ENCODE measurements at regions not wholly inside any gene's neighbourhood (a gene's known extent, or its start where the extent isn't known, plus 50 kb on each side); places are given as distances from the start of the nearest gene placed in this dataset.
A peak's percentile ranks its signal among the peaks of the same experiment; 100 is the strongest.

DNA sequence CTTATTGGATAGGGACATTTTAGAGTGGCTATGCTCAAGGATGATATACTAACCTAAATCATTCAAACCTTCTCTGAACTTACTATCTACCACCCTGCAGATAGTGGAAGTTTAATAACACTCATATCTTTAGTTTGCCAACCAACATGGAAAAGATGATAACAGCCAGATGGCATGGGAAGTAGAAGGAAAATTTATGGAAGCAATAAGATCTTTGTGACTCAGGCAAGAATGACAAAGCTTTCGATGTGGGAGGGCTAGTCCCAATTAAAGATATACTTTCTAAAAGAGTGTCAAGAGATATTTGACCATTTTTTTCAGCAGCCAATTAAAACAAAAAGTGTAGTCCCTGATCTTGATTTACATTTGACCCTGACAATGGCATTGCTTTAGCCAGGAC is 631.7 kb downstream of the RPS29 start:
- Histone ChIP-seq H2AFZ (replicated peaks) (no peak overlapping the region), H4K20me1 (ENCODE audit: low read depth) (no peaks in the 10 kb centered on the region), H3K27me3 (no peaks in the 10 kb centered on the region), H3F3A (ENCODE audit: low read depth) (no peaks in the 10 kb centered on the region), H3K27ac (no peak overlapping the region), H3K79me2 (ENCODE audit: low read depth) (no peaks in the 10 kb centered on the region), H3K9me3 (ENCODE audit: low read depth) (no peaks in the 10 kb centered on the region), H3K9ac (no peak overlapping the region), H3K4me1 (no peaks in the 10 kb centered on the region), H3K36me3 (no peaks in the 10 kb centered on the region), H3K4me3 (no peak overlapping the region), H3K4me2 (no peak overlapping the region)
- no peak for DNase-seq (ENCODE audit: low spot score)
- Mint-ChIP-seq H3K9me3 (no peaks in the 10 kb centered on the region), H3K27ac (no peak overlapping the region), H3K4me3 (no peak overlapping the region), H3K4me1 (no peaks in the 10 kb centered on the region), H3K36me3 (no peaks in the 10 kb centered on the region), H3K27me3 (ENCODE audit: insufficient read depth, low read depth) (no peaks in the 10 kb centered on the region)
- no peak for TF ChIP-seq EZH2 (IDR thresholded peaks at IDR 0.05)
- TF ChIP-seq, protein P1, sequence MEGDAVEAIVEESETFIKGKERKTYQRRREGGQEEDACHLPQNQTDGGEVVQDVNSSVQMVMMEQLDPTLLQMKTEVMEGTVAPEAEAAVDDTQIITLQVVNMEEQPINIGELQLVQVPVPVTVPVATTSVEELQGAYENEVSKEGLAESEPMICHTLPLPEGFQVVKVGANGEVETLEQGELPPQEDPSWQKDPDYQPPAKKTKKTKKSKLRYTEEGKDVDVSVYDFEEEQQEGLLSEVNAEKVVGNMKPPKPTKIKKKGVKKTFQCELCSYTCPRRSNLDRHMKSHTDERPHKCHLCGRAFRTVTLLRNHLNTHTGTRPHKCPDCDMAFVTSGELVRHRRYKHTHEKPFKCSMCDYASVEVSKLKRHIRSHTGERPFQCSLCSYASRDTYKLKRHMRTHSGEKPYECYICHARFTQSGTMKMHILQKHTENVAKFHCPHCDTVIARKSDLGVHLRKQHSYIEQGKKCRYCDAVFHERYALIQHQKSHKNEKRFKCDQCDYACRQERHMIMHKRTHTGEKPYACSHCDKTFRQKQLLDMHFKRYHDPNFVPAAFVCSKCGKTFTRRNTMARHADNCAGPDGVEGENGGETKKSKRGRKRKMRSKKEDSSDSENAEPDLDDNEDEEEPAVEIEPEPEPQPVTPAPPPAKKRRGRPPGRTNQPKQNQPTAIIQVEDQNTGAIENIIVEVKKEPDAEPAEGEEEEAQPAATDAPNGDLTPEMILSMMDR (IDR thresholded peaks at IDR 0.05): no peak
- TF ChIP-seq EZH2phosphoT487 (IDR thresholded peaks at IDR 0.05): no peak

- Histone ChIP-seq H3K4me1 (no peaks in the 10 kb centered on the region), H3K4me2 (no peak overlapping the region), H3K9me3 (ENCODE audit: low read depth) (no peaks in the 10 kb centered on the region), H3K27ac (no peak overlapping the region), H3K4me3 (no peak overlapping the region), H3K9ac (no peak overlapping the region), H4K20me1 (ENCODE audit: low read depth) (no peaks in the 10 kb centered on the region), H3K79me2 (ENCODE audit: low read depth) (no peaks in the 10 kb centered on the region), H3K36me3 (no peaks in the 10 kb centered on the region), H3F3A (ENCODE audit: low read depth) (no peaks in the 10 kb centered on the region), H3K27me3 (no peaks in the 10 kb centered on the region), H2AFZ (replicated peaks) (no peak overlapping the region)
- H3K36me3 Mint-ChIP-seq: no peaks in the 10 kb centered on the region
- TF ChIP-seq EZH2phosphoT487 (IDR thresholded peaks at IDR 0.05): no peak
- H3K4me3 Mint-ChIP-seq: no peak overlapping the region
- H3K27me3 Mint-ChIP-seq (ENCODE audit: insufficient read depth, low read depth): no peaks in the 10 kb centered on the region
- DNase-seq (ENCODE audit: low spot score): no peak
- H3K4me1 Mint-ChIP-seq: no peaks in the 10 kb centered on the region
- H3K9me3 Mint-ChIP-seq: no peaks in the 10 kb centered on the region
- H3K27ac Mint-ChIP-seq: no peak overlapping the region
These were observed 641.4 kb downstream of the RPS29 start for GRCh38 chr14:48944809-48945208.

DNA sequence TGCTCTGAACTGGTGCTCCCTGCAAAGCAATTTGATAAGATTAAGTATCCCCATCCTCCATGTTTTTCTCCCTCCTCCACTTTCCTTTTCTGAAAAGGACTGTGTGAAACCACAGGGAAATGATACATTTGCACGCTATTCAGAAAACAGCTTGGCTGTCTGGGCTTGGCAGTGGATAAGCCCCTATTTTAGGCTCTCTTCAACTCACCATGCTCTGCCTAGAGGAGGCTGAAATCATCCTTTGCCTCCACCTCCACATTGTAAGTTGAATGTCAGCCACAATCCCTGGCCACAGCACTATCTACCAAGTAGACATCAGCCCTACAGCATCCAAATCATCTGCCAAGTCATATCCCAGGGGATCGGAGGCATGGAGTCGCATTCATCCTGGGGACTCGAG is 642.3 kb downstream of the RPS29 start:
- Histone ChIP-seq H3F3A (ENCODE audit: low read depth) (no peaks in the 10 kb centered on the region), H3K4me3 (no peak overlapping the region), H3K27ac (no peak overlapping the region), H3K9ac (no peak overlapping the region), H3K9me3 (ENCODE audit: low read depth) (no peaks in the 10 kb centered on the region), H4K20me1 (ENCODE audit: low read depth) (no peaks in the 10 kb centered on the region), H3K79me2 (ENCODE audit: low read depth) (no peaks in the 10 kb centered on the region), H3K36me3 (no peaks in the 10 kb centered on the region), H2AFZ (replicated peaks) (peak overlapping the region; percentile 63), H3K4me1 (no peaks in the 10 kb centered on the region), H3K27me3 (no peaks in the 10 kb centered on the region), H3K4me2 (no peak overlapping the region)
- Mint-ChIP-seq H3K36me3 (no peaks in the 10 kb centered on the region), H3K4me1 (no peaks in the 10 kb centered on the region), H3K27me3 (ENCODE audit: insufficient read depth, low read depth) (peaks cover 2% of the 10 kb centered on the region), H3K27ac (no peak overlapping the region), H3K4me3 (no peak overlapping the region), H3K9me3 (peaks cover 2% of the 10 kb centered on the region)
- no peak for TF ChIP-seq EZH2 (IDR thresholded peaks at IDR 0.05)
- TF ChIP-seq, protein P1 (IDR thresholded peaks at IDR 0.05): no peak
- TF ChIP-seq EZH2phosphoT487 (IDR thresholded peaks at IDR 0.05): no peak
- no peak for DNase-seq (ENCODE audit: low spot score)

- Histone ChIP-seq H3K9ac (no peak overlapping the region), H2AFZ (replicated peaks) (peak overlapping the region; percentile 39), H3K9me3 (ENCODE audit: low read depth) (no peaks in the 10 kb centered on the region), H3K4me3 (no peak overlapping the region), H3K4me2 (no peak overlapping the region), H3K27ac (no peak overlapping the region), H3K4me1 (peaks cover 8% of the 10 kb centered on the region), H3K27me3 (no peaks in the 10 kb centered on the region), H3K36me3 (no peaks in the 10 kb centered on the region), H3K79me2 (ENCODE audit: low read depth) (no peaks in the 10 kb centered on the region), H3F3A (ENCODE audit: low read depth) (peaks cover 7% of the 10 kb centered on the region), H4K20me1 (ENCODE audit: low read depth) (no peaks in the 10 kb centered on the region)
- TF ChIP-seq EZH2 (IDR thresholded peaks at IDR 0.05): no peak
- H3K27ac Mint-ChIP-seq: peak overlapping the region; percentile 78
- H3K27me3 Mint-ChIP-seq (ENCODE audit: insufficient read depth, low read depth): peaks cover 2% of the 10 kb centered on the region
- DNase-seq (ENCODE audit: low spot score): peak; percentile 8
- H3K36me3 Mint-ChIP-seq: no peaks in the 10 kb centered on the region
- peaks cover 2% of the 10 kb centered on the region for H3K9me3 Mint-ChIP-seq
- H3K4me3 Mint-ChIP-seq: no peak overlapping the region
- H3K4me1 Mint-ChIP-seq: peaks cover 17% of the 10 kb centered on the region
These were observed 648.5 kb downstream of the RPS29 start for GRCh38 chr14:48937541-48938195.

Measured in neural progenitor cell (in vitro differentiated cells).